Activated CD4-positive, CD25-positive, alpha-beta regulatory T cell (primary cell): ENCODE measurements at regions not wholly inside any gene's neighbourhood (a gene's known extent, or its start where the extent isn't known, plus 50 kb on each side); places are given as distances from the start of the nearest gene placed in this dataset.
"Not testable (repeated sequence)": the region's sequence is repeated elsewhere in the genome, so short reads cannot be mapped to it uniquely, and the experiment has no call there.

Experiments used
- DNase-seq, 4 experiments: peaks; one replicate each; lab custom pipeline; 2025; lab: John Stamatoyannopoulos, UW

- not testable (repeated sequence) for DNase-seq
Measured at GRCh38 chr2:111448796-111449195, 328.1 kb downstream of the BCL2L11 start.

GRCh38 chr2:111450526-111450925 lies 329.8 kb downstream of the BCL2L11 start:
- not testable (repeated sequence) for DNase-seq

- DNase-seq = not testable (repeated sequence)
Measured at GRCh38 chr2:111451692-111452199, 331.0 kb downstream of the BCL2L11 start.

- not testable (repeated sequence) for DNase-seq
Measured at GRCh38 chr2:111452208-111452607, 331.5 kb downstream of the BCL2L11 start.

- DNase-seq = not testable (repeated sequence)
Measured at GRCh38 chr2:111453308-111453707, 332.6 kb downstream of the BCL2L11 start.

- not testable (repeated sequence) for DNase-seq
Measured at GRCh38 chr2:111453816-111454215, 333.1 kb downstream of the BCL2L11 start.

- not testable (repeated sequence) for DNase-seq
Measured at GRCh38 chr2:111454404-111454803, 333.7 kb downstream of the BCL2L11 start.

- not testable (repeated sequence) for DNase-seq
Measured at GRCh38 chr2:111455016-111456015, 334.6 kb downstream of the BCL2L11 start.

GRCh38 chr2:111457191-111457590 lies 336.5 kb downstream of the BCL2L11 start:
- not testable (repeated sequence) for DNase-seq

- not testable (repeated sequence) for DNase-seq
Measured at GRCh38 chr2:111460901-111461300, 340.2 kb downstream of the BCL2L11 start.

GRCh38 chr2:111461831-111462230 lies 341.1 kb downstream of the BCL2L11 start:
- not testable (repeated sequence) for DNase-seq

- not testable (repeated sequence) for DNase-seq
Measured at GRCh38 chr2:111462572-111462971, 341.9 kb downstream of the BCL2L11 start.

- DNase-seq = not testable (repeated sequence)
Measured at GRCh38 chr2:111463238-111463848, 342.6 kb downstream of the BCL2L11 start.

- DNase-seq = not testable (repeated sequence)
Measured at GRCh38 chr2:111463956-111464355, 343.2 kb downstream of the BCL2L11 start.

GRCh38 chr2:111464367-111464766 lies 343.7 kb downstream of the BCL2L11 start:
- not testable (repeated sequence) for DNase-seq

GRCh38 chr2:111465521-111465920 lies 344.8 kb downstream of the BCL2L11 start:
- not testable (repeated sequence) for DNase-seq

GRCh38 chr2:111466744-111467143 lies 346.0 kb downstream of the BCL2L11 start:
- not testable (repeated sequence) for DNase-seq

- not testable (repeated sequence) for DNase-seq
Measured at GRCh38 chr2:111470924-111471323, 350.2 kb downstream of the BCL2L11 start.

- DNase-seq = not testable (repeated sequence)
Measured at GRCh38 chr2:111471791-111472530, 351.2 kb downstream of the BCL2L11 start.

GRCh38 chr2:111472844-111473403 lies 352.2 kb downstream of the BCL2L11 start:
- DNase-seq = not testable (repeated sequence)

GRCh38 chr2:111473522-111473921 lies 352.8 kb downstream of the BCL2L11 start:
- not testable (repeated sequence) for DNase-seq
